ENCODE measurements at regions not wholly inside any gene's neighbourhood (a gene's known extent, or its start where the extent isn't known, plus 50 kb on each side); places are given as distances from the start of the nearest gene placed in this dataset.
"Not testable (repeated sequence)": the region's sequence is repeated elsewhere in the genome, so short reads cannot be mapped to it uniquely, and the experiment has no call there.

- DNase-seq (ENCODE audit: low read depth in 1 of 2, low spot score in 1 of 2): no peak
These were observed 128.3 kb downstream of the SHOX start for GRCh38 chrX:758917-759316.

- DNase-seq (ENCODE audit: low read depth in 1 of 2, low spot score in 1 of 2): no peak
These were observed 120.2 kb downstream of the SHOX start for GRCh38 chrX:750812-751211.

GRCh38 chrX:750263-750662 lies 119.7 kb downstream of the SHOX start:
- no peak for DNase-seq (ENCODE audit: low read depth in 1 of 2, low spot score in 1 of 2)

- DNase-seq (ENCODE audit: low read depth in 1 of 2, low spot score in 1 of 2): no peak
These were observed 116.6 kb downstream of the SHOX start for GRCh38 chrX:747176-747575.

- DNase-seq (ENCODE audit: low read depth in 1 of 2, low spot score in 1 of 2): no peak
These were observed 109.0 kb downstream of the SHOX start for GRCh38 chrX:739611-740010.

GRCh38 chrX:737021-737420 lies 106.4 kb downstream of the SHOX start:
- DNase-seq (ENCODE audit: low read depth in 1 of 2, low spot score in 1 of 2): not testable (repeated sequence)

- no peak for DNase-seq (ENCODE audit: low read depth in 1 of 2, low spot score in 1 of 2)
These were observed 103.8 kb downstream of the SHOX start for GRCh38 chrX:734362-734761.

GRCh38 chrX:733961-734360 lies 103.4 kb downstream of the SHOX start:
- no peak for DNase-seq (ENCODE audit: low read depth in 1 of 2, low spot score in 1 of 2)

GRCh38 chrX:729583-730409 lies 99.2 kb downstream of the SHOX start:
- no peak for DNase-seq (ENCODE audit: low read depth in 1 of 2, low spot score in 1 of 2)

GRCh38 chrX:729101-729500 lies 98.5 kb downstream of the SHOX start:
- DNase-seq (ENCODE audit: low read depth in 1 of 2, low spot score in 1 of 2): not testable (repeated sequence)

- not testable (repeated sequence) for DNase-seq (ENCODE audit: low read depth in 1 of 2, low spot score in 1 of 2)
These were observed 98.0 kb downstream of the SHOX start for GRCh38 chrX:728639-729038.

GRCh38 chrX:727738-728621 lies 97.4 kb downstream of the SHOX start:
- no peak for DNase-seq (ENCODE audit: low read depth in 1 of 2, low spot score in 1 of 2)

GRCh38 chrX:725971-726370 lies 95.4 kb downstream of the SHOX start:
- DNase-seq (ENCODE audit: low read depth in 1 of 2, low spot score in 1 of 2): no peak

GRCh38 chrX:724256-724655 lies 93.7 kb downstream of the SHOX start:
- no peak for DNase-seq (ENCODE audit: low read depth in 1 of 2, low spot score in 1 of 2)

GRCh38 chrX:723781-724180 lies 93.2 kb downstream of the SHOX start:
- DNase-seq (ENCODE audit: low read depth in 1 of 2, low spot score in 1 of 2): no peak

GRCh38 chrX:721354-721753 lies 90.8 kb downstream of the SHOX start:
- DNase-seq (ENCODE audit: low read depth in 1 of 2, low spot score in 1 of 2): no peak

GRCh38 chrX:720825-721224 lies 90.2 kb downstream of the SHOX start:
- no peak for DNase-seq (ENCODE audit: low read depth in 1 of 2, low spot score in 1 of 2)

- no peak for DNase-seq (ENCODE audit: low read depth in 1 of 2, low spot score in 1 of 2)
These were observed 89.7 kb downstream of the SHOX start for GRCh38 chrX:720250-720649.

GRCh38 chrX:716136-716535 lies 85.5 kb downstream of the SHOX start:
- no peak for DNase-seq (ENCODE audit: low read depth in 1 of 2, low spot score in 1 of 2)

- no peak for DNase-seq (ENCODE audit: low read depth in 1 of 2, low spot score in 1 of 2)
These were observed 83.5 kb downstream of the SHOX start for GRCh38 chrX:714131-714530.
